GM19463 (cell line): ENCODE measurements at regions not wholly inside any gene's neighbourhood (a gene's known extent, or its start where the extent isn't known, plus 50 kb on each side); places are given as distances from the start of the nearest gene placed in this dataset.

Source experiments
- ATAC-seq: cut with Tn5 transposase; IDR thresholded peaks from one replicate; pipeline ENCODE4 v1.9.1; 2021; ENCODE audit warnings: mild to moderate bottlenecking, moderate library complexity; ENCODE audit not compliant: unreplicated experiment

DNA sequence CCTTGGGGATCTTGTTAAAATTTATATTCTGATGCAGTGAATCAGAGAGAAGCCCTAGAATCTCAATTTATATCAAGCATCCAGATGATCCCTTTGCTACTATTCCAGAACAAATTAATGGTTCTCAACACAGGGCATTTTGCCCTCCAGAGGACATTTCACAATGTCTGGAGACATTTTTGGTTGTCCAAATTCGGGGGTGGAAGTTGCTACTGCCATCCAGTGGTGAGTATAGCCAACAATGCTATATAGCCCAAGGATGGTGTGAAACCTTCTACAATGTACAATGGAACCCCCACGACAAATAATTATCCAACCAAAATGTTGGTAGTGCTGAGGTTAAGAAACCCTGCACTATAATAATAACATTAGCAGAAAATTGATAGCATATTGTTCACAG is 2440.0 kb downstream of the PCDH7 start:
- ATAC-seq: no peak

DNA sequence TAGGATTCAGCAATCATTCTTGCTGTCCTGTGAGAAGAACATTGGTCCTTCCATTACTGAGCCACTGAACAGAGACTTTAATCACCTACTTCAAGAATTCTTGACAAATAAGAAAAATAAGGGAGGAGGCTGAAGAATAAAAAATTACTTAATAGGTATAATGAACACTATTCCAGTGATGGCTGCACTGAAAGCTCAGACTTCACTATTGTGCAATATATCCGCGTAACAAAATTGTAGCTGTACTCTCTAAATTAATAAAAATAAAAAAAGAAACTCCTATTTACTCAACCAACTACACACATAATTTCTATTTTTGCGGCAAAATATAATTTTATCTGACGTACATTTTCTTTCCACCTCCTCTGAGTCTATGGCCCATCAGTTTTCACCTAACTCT is 2441.0 kb downstream of the PCDH7 start:
- ATAC-seq: no peak

DNA sequence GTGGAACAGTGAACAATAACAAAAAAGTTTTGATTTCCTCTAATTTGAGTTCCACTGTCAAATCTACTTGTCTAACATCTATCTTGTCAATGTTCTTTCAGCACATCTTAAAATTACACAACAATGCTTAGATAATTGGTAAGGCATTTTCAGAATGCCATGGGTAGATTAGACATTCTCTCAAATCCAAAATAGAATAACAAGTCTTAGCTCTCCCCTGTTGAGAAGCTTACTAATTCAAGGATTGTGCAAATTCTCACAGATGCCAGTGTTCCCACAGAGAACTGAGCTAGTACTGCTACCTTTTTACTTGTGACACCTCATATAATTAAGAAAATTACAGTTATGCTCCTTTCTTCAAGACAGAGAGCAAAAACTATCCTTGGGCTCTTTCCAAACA is 2442.0 kb downstream of the PCDH7 start:
- ATAC-seq: no peak

DNA sequence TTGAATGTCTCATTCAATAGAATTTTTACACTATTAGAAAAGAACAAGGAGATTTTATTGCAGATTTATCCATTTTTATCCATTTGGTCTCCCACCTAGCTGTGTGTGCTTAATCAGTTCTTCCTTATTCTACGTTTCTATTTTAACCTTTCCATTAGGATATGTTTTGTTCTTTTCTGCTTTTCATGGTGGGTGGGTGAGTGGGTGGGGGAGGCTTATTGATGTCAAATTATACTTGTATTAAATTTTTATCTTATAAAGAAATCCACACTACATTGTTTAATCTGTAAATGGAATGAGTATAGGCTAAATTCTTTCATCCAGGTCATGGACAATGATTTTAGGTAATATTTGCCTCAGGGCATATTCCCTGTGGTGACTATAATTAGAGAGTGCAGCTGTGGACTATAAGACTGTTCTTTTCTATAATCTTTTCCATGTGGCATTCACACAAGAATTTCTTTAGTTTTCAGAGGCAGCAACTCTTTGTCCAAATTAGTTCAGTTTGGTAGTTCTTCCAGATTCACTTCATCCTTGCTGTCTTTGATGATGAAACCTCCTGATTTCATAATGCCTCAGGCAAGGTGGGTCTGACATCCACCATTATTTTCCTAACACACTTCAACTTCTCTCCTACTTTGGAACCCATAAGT is 2451.8 kb downstream of the PCDH7 start:
- ATAC-seq: no peak

DNA sequence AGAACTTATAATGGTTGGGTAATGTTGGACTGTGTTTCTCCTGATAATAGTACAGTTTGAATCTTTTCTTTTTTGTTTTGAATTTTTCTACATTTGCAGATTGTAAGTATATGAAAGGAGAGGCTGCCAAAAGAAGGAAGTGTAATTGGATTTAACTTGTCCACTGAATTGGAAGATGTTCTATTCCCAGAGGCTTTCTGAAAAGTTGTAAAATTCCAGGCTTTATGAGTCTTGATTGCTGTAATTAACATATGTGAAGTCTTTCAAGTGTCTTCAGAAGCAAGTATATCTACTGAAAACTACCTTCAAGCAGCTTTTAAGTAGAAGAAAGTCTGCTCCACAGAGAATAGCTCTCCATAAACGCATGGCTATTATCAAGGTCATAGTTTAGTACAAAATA is 2456.4 kb downstream of the PCDH7 start:
- ATAC-seq: no peak

DNA sequence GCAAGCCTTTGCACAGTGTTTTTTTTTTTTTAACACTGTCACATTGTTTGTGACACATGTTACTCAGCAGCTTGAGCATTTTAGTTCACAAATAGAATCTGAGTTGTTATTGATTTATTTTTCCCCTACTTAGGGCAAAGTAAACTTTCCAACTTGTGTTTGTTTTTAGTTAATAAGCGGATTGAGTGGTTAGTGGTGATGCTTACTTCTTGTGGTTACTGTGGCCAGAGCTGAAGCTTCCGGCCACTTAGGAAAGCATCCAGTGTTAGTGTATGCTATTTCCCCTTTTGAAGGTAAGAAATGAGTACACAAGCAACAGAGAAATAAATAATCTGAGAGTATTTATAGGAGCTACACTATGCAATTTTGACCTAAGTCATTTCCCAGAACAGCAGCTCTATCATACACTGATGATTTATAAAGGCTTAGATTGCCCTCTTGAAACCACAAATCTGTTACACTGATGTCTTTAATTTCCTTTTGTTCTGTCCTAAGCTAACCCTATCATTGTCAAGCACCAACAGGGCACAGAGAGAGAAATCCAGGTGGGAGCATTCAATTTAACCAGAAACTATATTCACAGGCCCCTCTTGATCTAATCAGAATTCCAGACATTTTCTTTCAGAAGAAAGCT is 2464.6 kb downstream of the PCDH7 start:
- ATAC-seq: peak; percentile 94

DNA sequence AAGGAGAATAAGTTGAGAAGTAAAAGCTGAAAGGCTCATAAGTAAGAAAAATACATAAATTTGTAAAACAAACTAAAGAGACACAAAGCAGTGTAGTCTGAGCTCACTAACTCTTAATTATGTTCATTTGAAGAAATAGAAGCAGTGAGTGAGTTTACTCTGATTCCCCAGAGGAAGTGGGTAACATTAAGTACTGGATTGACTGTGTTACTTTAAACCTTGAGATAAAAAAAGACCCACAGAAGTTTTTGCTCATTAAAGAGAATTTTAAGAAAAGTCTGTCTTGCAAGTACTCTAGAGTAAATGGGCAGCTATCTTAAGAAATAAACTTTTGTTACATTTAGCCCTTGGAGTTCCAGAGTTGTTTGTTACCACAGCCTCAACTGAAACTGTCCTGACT is 2466.9 kb downstream of the PCDH7 start:
- ATAC-seq: peak; percentile 34

DNA sequence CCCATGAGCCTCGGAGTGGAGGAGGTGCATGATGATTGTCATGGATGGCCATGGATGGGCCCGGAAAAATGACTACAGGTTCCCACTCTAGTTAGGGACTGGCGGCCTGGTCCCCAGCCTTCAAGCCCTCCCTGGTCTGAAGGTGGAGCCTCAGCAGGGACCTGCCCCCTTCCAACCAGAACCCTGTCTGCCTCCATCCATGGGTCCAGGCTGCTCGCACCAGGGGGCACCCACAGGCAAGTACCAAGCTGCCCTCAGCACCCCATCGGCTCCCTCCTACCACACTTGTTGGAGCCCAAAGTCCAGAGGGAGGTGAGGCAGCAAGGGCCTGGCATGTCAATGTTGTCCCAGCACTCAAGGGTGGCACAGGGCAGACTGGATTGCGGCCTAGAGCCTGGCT is 2468.6 kb downstream of the PCDH7 start:
- no peak for ATAC-seq

DNA sequence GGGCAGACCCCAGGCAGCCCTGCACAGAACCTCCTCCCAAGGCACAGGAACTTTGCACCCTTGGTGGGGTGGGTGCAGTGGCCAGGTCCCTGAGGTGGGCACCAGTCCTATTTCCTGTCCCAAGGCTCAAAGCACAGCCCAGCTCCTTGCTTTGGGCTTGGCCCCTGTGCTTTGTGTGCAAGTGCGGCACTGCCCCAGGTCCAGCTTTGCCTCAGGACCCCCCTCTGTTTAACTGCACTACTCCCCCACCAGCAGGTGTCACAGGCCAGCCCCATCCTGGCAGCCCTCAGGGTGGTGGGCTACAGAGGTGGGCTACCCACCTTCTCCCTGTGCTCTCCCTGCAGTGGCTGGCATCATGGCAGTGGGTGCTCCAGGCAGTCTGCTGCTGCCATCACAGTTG is 2469.0 kb downstream of the PCDH7 start:
- ATAC-seq: no peak

DNA sequence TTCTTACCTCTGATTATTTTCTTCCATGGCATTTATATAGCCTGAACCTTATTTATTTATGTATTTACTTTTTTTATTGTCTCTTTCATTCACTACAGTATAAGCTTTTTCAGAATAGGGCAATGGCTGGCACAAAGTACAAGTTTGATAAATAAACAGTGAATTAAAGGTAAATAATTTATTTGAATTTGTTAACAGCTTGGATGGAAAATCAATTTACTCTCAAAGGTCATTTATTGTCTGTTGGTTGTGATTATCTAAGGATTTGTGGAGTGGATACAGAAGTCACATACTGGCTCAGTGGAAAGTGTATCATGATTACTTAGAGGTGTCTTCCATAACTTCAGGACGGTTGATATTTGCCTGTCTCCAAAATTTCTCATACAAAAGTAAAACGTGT is 2472.9 kb downstream of the PCDH7 start:
- no peak for ATAC-seq

DNA sequence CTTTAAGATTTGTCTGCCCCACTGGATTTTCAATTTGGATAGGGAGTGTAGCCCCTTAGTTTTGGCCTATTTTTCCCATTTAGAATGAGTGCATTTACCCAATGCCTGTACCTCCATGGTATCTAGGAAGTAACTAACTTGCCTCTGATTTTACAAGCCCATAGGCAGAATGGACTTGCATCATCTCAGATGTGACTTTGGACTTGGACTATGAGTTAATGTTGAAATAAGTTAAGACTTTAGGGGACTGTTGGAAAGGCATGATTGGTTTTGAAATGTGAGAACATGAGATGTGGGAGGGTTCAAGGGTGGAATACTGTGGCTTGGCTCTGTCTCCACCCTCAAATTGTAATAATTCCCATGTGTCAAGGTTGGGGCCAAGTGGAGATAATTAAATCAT is 2480.2 kb downstream of the PCDH7 start:
- no peak for ATAC-seq

DNA sequence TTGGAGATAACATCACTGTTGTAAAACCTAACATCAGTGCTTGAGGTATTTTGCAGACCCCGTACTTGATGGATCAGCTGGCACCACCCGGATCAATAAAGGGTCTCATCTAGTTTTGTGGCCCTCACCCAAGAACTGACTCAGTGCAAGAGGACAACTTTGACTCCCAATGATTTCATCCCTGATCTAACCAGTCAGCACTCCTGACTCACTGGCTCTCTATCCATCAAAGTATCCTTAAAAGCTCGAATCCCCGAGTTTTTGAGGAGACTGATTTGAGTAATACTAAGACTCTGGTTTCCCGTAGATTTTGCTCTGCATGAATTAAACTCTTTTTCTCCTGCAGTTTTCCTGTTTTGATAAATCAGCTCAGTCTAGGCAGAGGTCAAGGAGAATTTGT is 2498.1 kb downstream of the PCDH7 start:
- ATAC-seq: no peak

DNA sequence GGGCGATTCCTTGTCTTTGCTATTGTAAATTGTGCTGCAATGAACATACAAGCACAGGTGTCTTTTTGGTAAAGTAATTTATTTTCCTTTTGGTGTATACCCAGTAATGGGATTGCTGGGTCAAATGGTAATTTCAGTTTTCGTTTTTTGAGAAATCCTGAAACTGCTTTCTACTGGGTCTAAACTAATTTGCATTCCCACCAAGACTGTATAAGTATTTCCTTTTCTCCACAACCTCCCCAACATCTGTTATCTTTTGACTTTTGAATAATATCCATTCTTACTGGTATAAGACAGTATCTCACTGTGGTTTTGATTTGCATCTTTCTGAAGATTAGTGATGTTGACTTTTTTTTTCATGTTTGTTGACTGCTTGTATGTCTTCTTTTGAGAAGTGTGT is 2506.0 kb downstream of the PCDH7 start:
- ATAC-seq: peak; percentile 84

DNA sequence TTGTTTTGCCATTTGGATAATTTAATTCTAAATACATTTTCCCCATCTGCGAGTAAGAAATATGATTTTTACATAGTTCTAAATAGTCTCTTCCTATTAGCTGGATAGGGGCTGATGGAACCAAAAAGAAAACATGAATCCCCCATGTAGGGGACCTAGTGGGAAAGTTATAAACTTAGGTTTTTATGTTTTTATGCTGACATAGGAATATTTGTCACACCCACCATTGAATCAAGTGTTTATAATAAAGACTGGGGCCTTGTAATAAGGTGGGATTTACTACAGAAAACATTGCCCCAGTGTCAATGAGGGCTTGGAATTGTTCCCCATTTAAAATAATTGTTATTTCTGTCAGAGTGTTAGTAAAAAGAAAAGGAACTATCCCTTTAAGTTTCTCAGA is 2506.6 kb downstream of the PCDH7 start:
- no peak for ATAC-seq

DNA sequence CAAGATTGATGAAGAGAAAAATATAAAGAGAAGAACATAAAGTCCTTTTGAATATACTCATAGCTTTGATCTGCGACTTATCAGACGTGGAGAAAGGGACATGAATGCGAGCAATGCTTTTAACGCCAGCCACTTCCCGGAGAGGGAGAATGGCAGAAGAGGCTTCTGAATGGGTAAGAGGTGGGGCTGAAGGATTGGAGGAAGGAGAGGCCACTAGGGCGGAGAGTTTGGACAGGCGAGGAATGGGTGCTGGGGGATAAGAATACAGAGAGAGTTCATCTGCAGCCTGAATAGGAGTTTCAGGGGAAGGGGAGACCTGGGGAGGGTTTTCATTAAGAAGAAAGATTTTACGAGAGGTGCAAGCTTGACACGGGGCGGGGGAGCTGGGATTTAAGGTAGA is 2534.9 kb downstream of the PCDH7 start:
- ATAC-seq: no peak

DNA sequence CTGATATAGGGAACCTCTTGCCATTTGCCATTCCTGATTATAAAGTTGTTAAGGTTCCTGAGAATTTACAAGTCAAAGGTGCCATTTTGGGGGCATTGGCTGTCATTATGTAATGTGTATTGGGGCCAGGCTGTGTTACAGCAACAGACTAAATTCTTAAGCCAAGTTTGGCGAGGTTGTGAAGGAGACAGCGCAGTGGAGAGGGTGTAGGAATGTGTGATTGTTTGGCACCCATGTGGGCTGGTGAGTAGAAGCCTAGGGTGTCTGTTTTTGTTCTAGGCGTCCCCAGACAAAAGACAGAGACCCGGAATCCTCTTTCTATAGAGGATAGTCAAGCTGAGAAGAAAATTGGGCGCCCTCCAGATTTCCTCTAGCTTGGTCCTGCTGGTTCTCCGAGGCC is 2535.3 kb downstream of the PCDH7 start:
- no peak for ATAC-seq

DNA sequence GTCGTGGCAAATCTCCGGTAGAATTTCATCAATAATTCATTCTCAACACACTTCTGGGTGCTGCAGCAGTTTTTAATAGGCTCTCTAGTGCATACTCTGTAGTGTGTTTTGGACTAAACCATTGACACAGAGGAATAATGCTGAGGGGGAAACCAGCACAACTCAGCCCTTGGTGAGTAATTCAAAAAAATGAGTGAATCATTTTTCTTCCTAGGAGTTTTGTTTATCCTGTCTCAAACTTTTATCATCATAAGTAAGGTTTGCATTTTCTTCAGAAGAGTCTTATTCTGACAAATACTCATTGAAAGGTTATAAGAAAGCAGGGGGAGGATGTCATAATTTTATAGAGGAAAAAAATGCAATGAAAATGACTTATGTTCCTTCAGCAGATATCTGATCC is 2542.7 kb downstream of the PCDH7 start:
- ATAC-seq: no peak

DNA sequence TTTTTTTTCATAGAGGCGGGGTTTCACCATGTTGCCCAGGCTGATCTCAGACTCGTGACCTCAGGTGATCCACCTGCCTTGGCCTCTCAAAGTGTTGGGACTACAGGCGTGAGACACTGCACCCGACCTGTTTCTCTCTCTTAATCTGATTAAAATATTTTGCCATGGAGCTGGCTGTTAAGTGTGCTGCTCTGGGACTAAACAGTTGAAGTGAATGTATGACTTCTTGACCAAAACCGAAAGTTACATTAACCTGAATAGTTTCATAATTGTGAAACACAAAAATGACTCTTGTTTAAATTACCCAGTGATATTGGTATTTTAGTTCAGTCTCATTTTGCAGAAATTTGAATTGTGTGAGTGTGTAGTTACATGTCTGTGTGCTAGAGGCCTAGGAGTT is 2548.6 kb downstream of the PCDH7 start:
- ATAC-seq: no peak

DNA sequence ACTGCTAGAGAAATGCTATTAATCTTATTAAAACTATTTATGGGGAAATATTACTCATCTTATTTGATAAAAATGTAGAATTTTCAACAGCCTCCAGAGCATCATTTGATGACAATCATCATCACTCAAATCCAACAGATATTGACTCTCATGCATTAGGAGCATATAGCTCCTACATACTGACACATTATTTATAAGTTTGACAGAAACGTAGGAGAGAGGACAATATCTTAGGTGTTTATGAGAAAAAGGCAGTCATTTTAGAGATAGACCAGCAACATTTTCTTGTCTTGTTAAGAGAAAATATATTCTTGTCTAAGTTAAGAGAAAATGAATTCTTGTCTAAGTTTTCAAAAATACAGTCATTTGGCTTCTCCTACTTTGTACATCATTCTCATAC is 2550.2 kb downstream of the PCDH7 start:
- ATAC-seq: no peak

DNA sequence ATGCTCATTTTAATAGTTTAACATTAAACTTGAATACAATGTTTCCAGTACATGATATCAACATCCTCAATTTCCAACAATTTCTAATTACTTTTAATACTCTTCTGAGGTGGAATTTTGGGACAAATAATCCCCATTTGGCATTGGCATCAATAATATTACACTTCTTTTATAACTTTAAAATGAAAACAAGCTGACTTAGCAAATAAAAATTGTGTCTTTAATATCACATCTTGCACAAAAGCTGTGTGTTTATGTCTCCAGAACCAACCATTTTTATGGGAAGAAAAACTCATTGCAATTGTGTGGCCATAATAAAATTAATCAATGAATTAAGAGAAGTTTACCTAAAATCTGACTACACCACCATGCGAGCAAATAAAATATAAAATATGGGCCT is 2552.6 kb downstream of the PCDH7 start:
- no peak for ATAC-seq

DNA sequence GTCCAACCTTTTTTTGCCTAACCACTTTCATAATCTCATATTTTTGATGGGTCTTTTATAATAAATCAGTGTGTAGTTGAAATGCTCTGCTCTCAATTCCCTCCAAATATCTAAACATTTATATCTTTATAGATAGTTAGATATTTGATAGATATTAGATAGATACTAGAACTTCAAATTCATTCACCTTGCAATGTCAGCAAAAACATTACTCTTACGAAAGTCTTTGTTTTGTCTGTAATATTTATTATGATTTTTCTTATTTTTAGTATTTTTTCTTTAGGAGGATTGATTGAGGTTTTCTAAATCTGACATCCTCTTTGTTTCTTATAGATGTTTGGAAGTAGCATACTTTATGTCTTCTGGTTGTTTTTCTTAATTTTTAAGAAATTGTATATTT is 2563.6 kb downstream of the PCDH7 start:
- no peak for ATAC-seq

DNA sequence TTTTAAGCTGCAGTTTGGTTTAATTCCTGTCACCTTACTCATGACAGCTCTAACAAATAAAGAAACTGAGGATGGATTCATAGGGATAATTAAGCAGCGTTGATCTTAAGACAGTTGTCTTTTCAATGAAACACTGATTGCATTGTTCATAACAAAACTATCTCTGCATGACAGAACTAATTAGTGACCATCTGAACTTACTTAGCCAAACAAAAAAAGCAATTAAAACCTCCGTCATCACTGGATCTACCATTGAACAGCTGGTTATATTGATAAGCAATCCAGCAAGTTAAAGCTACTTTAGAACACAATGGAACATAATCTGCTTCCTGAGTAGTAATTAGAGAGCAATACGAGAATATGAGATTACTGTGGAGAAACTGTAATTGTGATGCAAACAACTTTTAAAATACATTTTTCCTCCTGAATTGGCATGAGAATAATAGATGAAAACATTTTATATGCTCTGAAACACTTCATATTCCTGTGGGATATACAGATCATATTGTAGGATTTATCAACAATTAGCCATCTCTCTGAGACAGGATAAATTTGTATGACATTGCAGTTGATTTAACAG is 2576.8 kb downstream of the PCDH7 start:
- no peak for ATAC-seq

DNA sequence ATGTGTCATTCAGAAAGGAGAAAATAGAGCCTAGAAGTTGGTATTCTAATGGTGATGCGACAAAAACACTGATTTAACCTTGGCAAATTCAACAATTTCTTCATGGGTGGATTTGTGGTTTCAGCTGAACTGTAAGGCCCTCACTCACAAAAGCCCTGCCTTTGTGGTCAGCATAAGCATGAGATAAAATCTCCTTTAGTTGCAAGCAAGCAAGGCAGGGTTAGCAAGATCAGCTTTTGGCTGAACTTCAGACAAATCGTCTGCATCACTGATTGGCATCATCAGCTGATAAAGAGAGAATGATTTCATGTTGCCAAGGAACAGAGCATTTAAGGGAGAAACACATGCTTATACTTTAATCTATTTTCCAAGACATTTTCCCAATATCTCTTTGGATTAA is 2582.2 kb downstream of the PCDH7 start:
- no peak for ATAC-seq
